GM12892 (cell line): ENCODE measurements at regions not wholly inside any gene's neighbourhood (a gene's known extent, or its start where the extent isn't known, plus 50 kb on each side); places are given as distances from the start of the nearest gene placed in this dataset.

ENCODE experiments used
- POLR2A ChIP-seq: IDR thresholded peaks from 2 replicates; pipeline ENCODE4 v1.6.1; 2011; ENCODE audit warnings: low read depth, low read length, control low read depth
- POLR2AphosphoS5 ChIP-seq: IDR thresholded peaks from 2 replicates; pipeline ENCODE4 v1.6.1; 2011; ENCODE audit warnings: low read depth, low read length, control low read depth

GRCh38 chr13:50077431-50077830 is 62.2 kb downstream of the KCNRG start:
- TF ChIP-seq POLR2A (no peak), POLR2AphosphoS5 (no peak)
